ENCODE measurements at regions not wholly inside any gene's neighbourhood (a gene's known extent, or its start where the extent isn't known, plus 50 kb on each side); places are given as distances from the start of the nearest gene placed in this dataset.

- TF ChIP-seq EZH2 (IDR thresholded peaks at IDR 0.05; ENCODE audit: low read length, missing control alignments), result no peak
- TF ChIP-seq CTCF (conservative IDR thresholded peaks at IDR 0.05 in 1 of 2, IDR thresholded peaks at IDR 0.05 in 1 of 2; ENCODE audit: low read depth in 1 of 2, low read length in 2 of 2), result no peak
These were observed 56.2 kb upstream of the PRR23E start for GRCh38 chr3:127136706-127137105.

Measured in fibroblast of lung (primary cell).